Upper lobe of left lung (tissue), 4 donors: ENCODE measurements at regions not wholly inside any gene's neighbourhood (a gene's known extent, or its start where the extent isn't known, plus 50 kb on each side); places are given as distances from the start of the nearest gene placed in this dataset.

Experiments used
- POLR2A ChIP-seq, 4 donors: fragments of 450-650 bp; IDR thresholded peaks; one replicate each; pipeline ENCODE4 v1.5.1; 2016 to 2017; ENCODE audit warnings: antibody characterized with exemption in 4 of 4, mild to moderate bottlenecking in 2 of 4
- TF ChIP-seq, protein P1 (sequence below), 6 experiments: fragments of 450-650 bp in 4 of 6; fragments of 200-600 bp in 2 of 6; sonication (generic) in 2 of 6; IDR thresholded peaks; one replicate each; pipeline ENCODE4 v1.5.1; 2016 to 2019; ENCODE audit warnings: antibody characterized with exemption in 6 of 6

DNA sequence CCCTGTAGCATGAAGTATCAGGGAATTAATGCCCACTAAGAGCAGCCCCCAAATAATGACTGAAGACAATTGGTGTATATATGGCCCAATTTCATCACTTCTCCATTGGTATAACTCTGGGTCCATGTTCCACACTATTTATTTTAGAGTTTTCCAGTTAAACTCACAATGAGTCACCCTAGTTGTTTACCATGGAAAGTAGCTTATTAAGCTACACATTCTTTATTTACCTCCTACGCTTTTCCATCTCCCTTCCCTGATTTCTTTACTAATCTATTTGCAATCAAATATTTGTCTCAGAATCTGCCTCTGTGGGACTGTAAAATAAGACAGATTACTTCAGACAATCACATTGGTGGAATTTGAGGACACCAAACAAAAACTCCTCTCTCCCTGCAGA is 655.6 kb downstream of the SORCS1 start:
- TF ChIP-seq, protein P1, sequence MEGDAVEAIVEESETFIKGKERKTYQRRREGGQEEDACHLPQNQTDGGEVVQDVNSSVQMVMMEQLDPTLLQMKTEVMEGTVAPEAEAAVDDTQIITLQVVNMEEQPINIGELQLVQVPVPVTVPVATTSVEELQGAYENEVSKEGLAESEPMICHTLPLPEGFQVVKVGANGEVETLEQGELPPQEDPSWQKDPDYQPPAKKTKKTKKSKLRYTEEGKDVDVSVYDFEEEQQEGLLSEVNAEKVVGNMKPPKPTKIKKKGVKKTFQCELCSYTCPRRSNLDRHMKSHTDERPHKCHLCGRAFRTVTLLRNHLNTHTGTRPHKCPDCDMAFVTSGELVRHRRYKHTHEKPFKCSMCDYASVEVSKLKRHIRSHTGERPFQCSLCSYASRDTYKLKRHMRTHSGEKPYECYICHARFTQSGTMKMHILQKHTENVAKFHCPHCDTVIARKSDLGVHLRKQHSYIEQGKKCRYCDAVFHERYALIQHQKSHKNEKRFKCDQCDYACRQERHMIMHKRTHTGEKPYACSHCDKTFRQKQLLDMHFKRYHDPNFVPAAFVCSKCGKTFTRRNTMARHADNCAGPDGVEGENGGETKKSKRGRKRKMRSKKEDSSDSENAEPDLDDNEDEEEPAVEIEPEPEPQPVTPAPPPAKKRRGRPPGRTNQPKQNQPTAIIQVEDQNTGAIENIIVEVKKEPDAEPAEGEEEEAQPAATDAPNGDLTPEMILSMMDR (IDR thresholded peaks at IDR 0.05): no peak
- no peak for TF ChIP-seq POLR2A (IDR thresholded peaks at IDR 0.05)
